HepG2 (cell line): ENCODE measurements at regions not wholly inside any gene's neighbourhood (a gene's known extent, or its start where the extent isn't known, plus 50 kb on each side); places are given as distances from the start of the nearest gene placed in this dataset.
A peak's percentile ranks its signal among the peaks of the same experiment; 100 is the strongest.

ENCODE experiments used
- AGO2 ChIP-seq: fragments of 200-400 bp; formaldehyde crosslinking; optimal IDR thresholded peaks from 2 replicates; pipeline ENCODE3; 2017; ENCODE audit warnings: mild to moderate bottlenecking, low read depth, low read length, moderate library complexity
- AHDC1 ChIP-seq: sonication (generic); formaldehyde crosslinking; IDR thresholded peaks from 2 replicates; pipeline ENCODE4 v1.5.1; 2020; ENCODE audit warnings: mild to moderate bottlenecking, missing genetic modification reagents, borderline replicate concordance
- BATF2 ChIP-seq: sonication (generic); formaldehyde crosslinking; IDR thresholded peaks from 2 replicates; pipeline ENCODE4 v1.8.0; 2022; ENCODE audit warnings: mild to moderate bottlenecking, missing genetic modification reagents, moderate library complexity
- ETV6 ChIP-seq: sonication (generic); formaldehyde crosslinking; conservative IDR thresholded peaks from 2 replicates; pipeline ENCODE4 v1.4.0; 2020; ENCODE audit warnings: missing genetic modification reagents
- ZBTB46 ChIP-seq: sonication (generic); formaldehyde crosslinking; IDR thresholded peaks from 2 replicates; pipeline ENCODE4 v1.4.0; 2020; ENCODE audit warnings: mild to moderate bottlenecking, missing genetic modification reagents, borderline replicate concordance
- ZBTB49 ChIP-seq: sonication (generic); formaldehyde crosslinking; IDR thresholded peaks from 2 replicates; pipeline ENCODE4 v1.4.0; 2020; ENCODE audit warnings: missing genetic modification reagents, borderline replicate concordance
- ZNF564 ChIP-seq: sonication (generic); formaldehyde crosslinking; IDR thresholded peaks from 2 replicates; pipeline ENCODE4 v1.8.1; 2023; ENCODE audit warnings: mild to moderate bottlenecking, missing genetic modification reagents
- ZNF646 ChIP-seq: sonication (generic); formaldehyde crosslinking; IDR thresholded peaks from 2 replicates; pipeline ENCODE4 v1.9.0; 2021; ENCODE audit warnings: mild to moderate bottlenecking, missing genetic modification reagents

GRCh38 chr12:115421796-115422709, 738.1 kb upstream of the TBX3 start (continued):
- TF ChIP-seq AHDC1 (peak; percentile 89), ZBTB49 (no peak), AGO2 (no peak), ZNF646 (CRISPR knock-in tag) (no peak), ZBTB46 (CRISPR knock-in tag) (no peak), ETV6 (CRISPR knock-in tag) (0 out of 2 replicates have a peak, but pooled peaks have one; percentile 37), ZNF564 (CRISPR knock-in tag) (peak; percentile 44; the same call in 1 of the 2 replicates), BATF2 (CRISPR knock-in tag) (no peak)
